Body of pancreas (tissue), 4 donors: ENCODE measurements at regions not wholly inside any gene's neighbourhood (a gene's known extent, or its start where the extent isn't known, plus 50 kb on each side); places are given as distances from the start of the nearest gene placed in this dataset.

Source experiments
- ATAC-seq: fragments of 150-250 bp; one replicate; pipeline ENCODE4 v1.9.1; 2016
- DNase-seq, 4 donors: peaks; one replicate each; pipeline ENCODE4 v3.0.0-alpha.2; 2019
- H3K27ac ChIP-seq, 4 donors: fragments of 200-600 bp; sonication (generic); 1 replicate in 3 of 4; 2 replicates in 1 of 4; pipeline versions ENCODE4 v1.5.1 to v1.6.1; 2016 to 2019; ENCODE audit warnings: mild to moderate bottlenecking in 1 of 4, mixed read lengths in 1 of 4, moderate library complexity in 1 of 4
- H3K27me3 ChIP-seq, 2 donors: fragments of 200-600 bp; sonication (generic); one replicate each; pipeline ENCODE4 v1.6.0; 2016; ENCODE audit warnings: mild to moderate bottlenecking in 1 of 2
- H3K36me3 ChIP-seq, 2 donors: fragments of 200-600 bp; sonication (generic); replicated peaks in 1 of 2; 2 replicates each; pipeline ENCODE4 v1.5.1; 2016; ENCODE audit warnings: low read depth in 2 of 2; ENCODE audit not compliant: insufficient read depth in 1 of 2
- H3K4me1 ChIP-seq: fragments of 200-600 bp; sonication (generic); one replicate; pipeline ENCODE4 v1.6.0; 2016
- H3K4me3 ChIP-seq, 2 donors: fragments of 200-600 bp; sonication (generic); 1 replicate in 1 of 2; 2 replicates in 1 of 2; pipeline ENCODE4 v1.5.1; 2016 to 2019
- H3K9me3 ChIP-seq, 3 donors: fragments of 200-600 bp; sonication (generic); 1 replicate in 2 of 3; 2 replicates in 1 of 3; pipeline ENCODE4 v1.5.1; 2016
- POLR2A ChIP-seq, 3 donors: fragments of 450-650 bp; IDR thresholded peaks; one replicate each; pipeline ENCODE4 v1.6.1; 2016; ENCODE audit warnings: antibody characterized with exemption in 3 of 3, mild to moderate bottlenecking in 2 of 3
- WGBS, 2 donors: methylation state at CpG; one replicate each; pipeline ENCODE4 v1.1.5; 2017; 5-methylcytosine and 5-hydroxymethylcytosine counted together
- intact Hi-C: fragments of 100-400 bp; cut with DNase I; formaldehyde crosslinking; loops from one replicate; pipeline ENCODE4 v1.15.1; 2023
- TF ChIP-seq, protein P1 (sequence below), 7 experiments: fragments of 450-650 bp in 4 of 7; fragments of 200-600 bp in 3 of 7; sonication (generic) in 3 of 7; IDR thresholded peaks; one replicate each; pipeline ENCODE4 v1.5.1; 2016 to 2019; ENCODE audit warnings: antibody characterized with exemption in 7 of 7

DNA sequence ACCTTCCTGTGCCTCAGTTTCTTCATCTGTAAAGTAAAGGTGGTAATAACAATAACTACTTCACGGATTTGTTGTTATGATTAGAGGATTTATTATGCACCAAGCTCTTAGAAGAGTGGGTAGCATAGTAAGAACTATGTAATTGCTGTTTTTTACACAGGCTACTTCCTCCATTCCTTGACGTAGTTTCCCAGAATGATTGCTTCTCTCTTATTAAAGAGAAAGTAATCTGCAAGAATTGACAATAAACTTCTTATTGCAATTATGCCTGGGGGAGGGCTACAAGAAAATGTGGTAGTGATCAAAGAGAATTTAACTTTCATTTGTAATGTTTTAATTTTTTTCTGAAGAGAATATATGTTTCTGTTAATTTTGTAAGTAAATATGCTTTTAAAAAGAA is 238.7 kb downstream of the GASK1B start:
- H3K27ac ChIP-seq = no peak overlapping the region

DNA sequence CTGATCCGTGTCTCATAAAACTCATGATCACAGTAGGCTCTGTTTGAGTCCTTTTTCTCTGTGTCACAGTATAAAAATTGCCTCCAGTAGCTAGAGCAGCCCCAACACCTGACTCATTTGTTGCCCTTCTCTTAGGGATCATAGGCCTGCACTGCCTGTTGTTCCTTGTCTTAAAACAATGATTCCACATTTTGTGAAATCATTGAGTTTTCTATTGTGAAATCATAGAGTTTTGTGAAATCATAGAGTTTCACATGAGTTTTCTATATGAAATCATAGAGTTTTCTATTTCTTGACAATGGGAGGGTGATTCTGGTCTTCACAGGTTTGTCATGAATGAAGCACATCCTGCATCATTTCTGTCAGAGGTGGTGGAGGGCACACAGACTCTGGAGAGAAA is 239.9 kb downstream of the GASK1B start:
- no peak for ATAC-seq
- 93 to 100% methylated on average over 1 of the region's 1 CpG for WGBS, 2 donors

More for the DNA sequence above, 238.7 kb downstream of the GASK1B start:
- H3K4me3 ChIP-seq = no peak overlapping the region
- ATAC-seq (no peak), DNase-seq (no peak)
- no peaks in the 10 kb centered on the region for H3K27me3 ChIP-seq
- H3K36me3 ChIP-seq = no peaks in the 10 kb centered on the region
- WGBS, 2 donors = 47% methylated on average over 2 of the region's 2 CpGs
- intact Hi-C loops = no loop called here
- no peaks in the 10 kb centered on the region for H3K4me1 ChIP-seq
- no peak for TF ChIP-seq POLR2A (IDR thresholded peaks at IDR 0.05)
- TF ChIP-seq, protein P1, sequence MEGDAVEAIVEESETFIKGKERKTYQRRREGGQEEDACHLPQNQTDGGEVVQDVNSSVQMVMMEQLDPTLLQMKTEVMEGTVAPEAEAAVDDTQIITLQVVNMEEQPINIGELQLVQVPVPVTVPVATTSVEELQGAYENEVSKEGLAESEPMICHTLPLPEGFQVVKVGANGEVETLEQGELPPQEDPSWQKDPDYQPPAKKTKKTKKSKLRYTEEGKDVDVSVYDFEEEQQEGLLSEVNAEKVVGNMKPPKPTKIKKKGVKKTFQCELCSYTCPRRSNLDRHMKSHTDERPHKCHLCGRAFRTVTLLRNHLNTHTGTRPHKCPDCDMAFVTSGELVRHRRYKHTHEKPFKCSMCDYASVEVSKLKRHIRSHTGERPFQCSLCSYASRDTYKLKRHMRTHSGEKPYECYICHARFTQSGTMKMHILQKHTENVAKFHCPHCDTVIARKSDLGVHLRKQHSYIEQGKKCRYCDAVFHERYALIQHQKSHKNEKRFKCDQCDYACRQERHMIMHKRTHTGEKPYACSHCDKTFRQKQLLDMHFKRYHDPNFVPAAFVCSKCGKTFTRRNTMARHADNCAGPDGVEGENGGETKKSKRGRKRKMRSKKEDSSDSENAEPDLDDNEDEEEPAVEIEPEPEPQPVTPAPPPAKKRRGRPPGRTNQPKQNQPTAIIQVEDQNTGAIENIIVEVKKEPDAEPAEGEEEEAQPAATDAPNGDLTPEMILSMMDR (IDR thresholded peaks at IDR 0.05) = no peak
- no peaks in the 10 kb centered on the region for H3K9me3 ChIP-seq

DNA sequence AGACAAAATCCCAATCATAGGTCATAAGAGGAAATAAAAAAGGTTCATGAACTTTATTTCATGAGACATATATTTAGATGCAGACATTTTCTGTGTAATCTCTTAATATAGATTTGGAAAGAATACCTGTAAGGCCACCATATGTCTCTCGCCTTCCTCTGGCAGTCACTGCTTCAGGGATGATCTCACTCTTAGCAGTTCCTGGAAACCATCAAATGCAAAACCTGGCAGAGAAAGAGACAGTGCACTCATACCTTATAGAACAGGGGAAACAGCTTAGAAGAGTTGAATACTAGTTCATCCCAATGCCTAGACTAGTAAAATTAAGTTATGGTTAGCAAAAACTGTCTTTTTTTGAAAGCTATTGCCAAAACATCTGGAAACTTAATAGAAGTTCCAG is 243.3 kb downstream of the GASK1B start:
- no peak for ATAC-seq
- TF ChIP-seq POLR2A (IDR thresholded peaks at IDR 0.05) = no peak
- TF ChIP-seq, protein P1 (IDR thresholded peaks at IDR 0.05) = no peak
- WGBS, 2 donors = 92 to 95% methylated on average over 1 of the region's 1 CpG
- no peaks in the 10 kb centered on the region for H3K9me3 ChIP-seq
- no peak overlapping the region for H3K4me3 ChIP-seq
- intact Hi-C loops = no loop called here
- H3K36me3 ChIP-seq = no peaks in the 10 kb centered on the region
- no peak overlapping the region for H3K27ac ChIP-seq
- no peaks in the 10 kb centered on the region for H3K4me1 ChIP-seq
- no peaks in the 10 kb centered on the region for H3K27me3 ChIP-seq
- no peak for DNase-seq

More for the DNA sequence above, 239.9 kb downstream of the GASK1B start:
- DNase-seq = no peak
- no peak for TF ChIP-seq POLR2A (IDR thresholded peaks at IDR 0.05)
- TF ChIP-seq, protein P1 (IDR thresholded peaks at IDR 0.05) = no peak
- no peak overlapping the region for H3K27ac ChIP-seq
- no peak overlapping the region for H3K4me3 ChIP-seq
- no peaks in the 10 kb centered on the region for H3K9me3 ChIP-seq
- intact Hi-C loops = no loop called here
- no peaks in the 10 kb centered on the region for H3K4me1 ChIP-seq
- no peaks in the 10 kb centered on the region for H3K36me3 ChIP-seq
- no peaks in the 10 kb centered on the region for H3K27me3 ChIP-seq

DNA sequence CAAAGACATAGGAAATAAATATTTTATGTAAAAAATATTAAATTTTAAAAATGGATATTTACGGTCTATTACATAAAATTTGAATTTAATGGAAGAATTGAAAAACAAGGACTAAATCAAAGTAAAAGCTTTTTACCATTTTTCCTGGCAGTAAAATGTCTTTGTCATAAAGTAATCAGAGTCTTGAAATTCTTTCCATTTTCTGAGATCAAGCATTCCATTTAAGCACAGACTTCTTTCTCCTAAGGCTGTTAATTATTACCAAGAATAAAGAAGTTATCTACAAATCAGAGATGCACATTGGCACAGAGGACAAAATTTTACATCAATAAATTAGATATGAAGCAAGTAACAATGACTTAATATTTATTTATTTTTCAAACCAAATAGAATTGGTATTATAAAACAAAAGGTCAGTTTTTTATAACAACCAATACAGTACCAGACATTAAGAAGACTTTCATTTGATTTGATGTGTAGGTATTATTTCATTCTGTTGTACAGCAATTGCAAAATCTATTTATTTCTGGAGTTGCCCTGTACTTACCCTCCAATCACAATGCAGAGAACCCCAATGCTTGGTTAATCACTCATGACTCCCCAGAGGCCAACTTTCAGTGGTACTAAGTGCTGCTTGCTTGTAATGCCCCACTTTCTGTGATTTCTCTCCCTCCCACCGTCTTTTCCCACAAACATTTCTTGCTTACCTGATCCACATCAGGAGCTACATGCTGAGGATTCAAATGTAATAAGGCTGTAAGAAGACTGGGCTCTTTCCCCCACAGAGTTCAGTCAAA is 254.6 kb downstream of the GASK1B start:
- Histone ChIP-seq H3K27me3 (no peaks in the 10 kb centered on the region), H3K4me3 (no peak overlapping the region), H3K27ac (no peak overlapping the region), H3K36me3 (no peaks in the 10 kb centered on the region), H3K4me1 (no peaks in the 10 kb centered on the region), H3K9me3 (no peaks in the 10 kb centered on the region)
- intact Hi-C loops = no loop called here
- no peak for DNase-seq
- ATAC-seq = no peak
- TF ChIP-seq POLR2A (IDR thresholded peaks at IDR 0.05) = no peak
- TF ChIP-seq, protein P1 (IDR thresholded peaks at IDR 0.05) = no peak
- WGBS, 2 donors = 73 to 76% methylated on average over 2 of the region's 2 CpGs

DNA sequence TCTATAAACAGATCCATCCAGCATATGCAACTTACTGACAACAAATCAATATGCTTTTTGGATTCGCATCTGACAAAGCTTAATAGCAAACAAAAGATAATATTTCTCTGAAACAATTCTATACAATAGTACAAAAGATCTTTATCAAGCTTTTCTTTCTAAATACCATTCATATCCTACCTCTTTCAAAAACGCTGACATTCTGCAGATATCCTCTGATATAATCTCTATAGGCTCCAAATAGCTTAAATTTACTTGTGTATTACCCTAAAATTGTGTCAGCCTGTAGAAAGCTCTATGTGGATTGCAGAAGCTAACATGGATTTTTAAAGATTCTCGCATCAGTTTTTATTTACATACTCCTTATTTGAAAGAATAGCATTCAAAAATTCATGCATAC is 260.6 kb downstream of the GASK1B start:
- H3K4me1 ChIP-seq = no peaks in the 10 kb centered on the region
- no peak overlapping the region for H3K4me3 ChIP-seq
- TF ChIP-seq, protein P1 (IDR thresholded peaks at IDR 0.05) = no peak
- TF ChIP-seq POLR2A (IDR thresholded peaks at IDR 0.05) = no peak
- H3K9me3 ChIP-seq = no peaks in the 10 kb centered on the region
- DNase-seq (no peak), ATAC-seq (no peak)
- WGBS, 2 donors = 56 to 57% methylated on average over 3 of the region's 3 CpGs
- no peak overlapping the region for H3K27ac ChIP-seq
- H3K27me3 ChIP-seq = no peaks in the 10 kb centered on the region
- no peaks in the 10 kb centered on the region for H3K36me3 ChIP-seq
- intact Hi-C loops = no loop called here
